ENCODE measurements at regions not wholly inside any gene's neighbourhood (a gene's known extent, or its start where the extent isn't known, plus 50 kb on each side); places are given as distances from the start of the nearest gene placed in this dataset.

DNA sequence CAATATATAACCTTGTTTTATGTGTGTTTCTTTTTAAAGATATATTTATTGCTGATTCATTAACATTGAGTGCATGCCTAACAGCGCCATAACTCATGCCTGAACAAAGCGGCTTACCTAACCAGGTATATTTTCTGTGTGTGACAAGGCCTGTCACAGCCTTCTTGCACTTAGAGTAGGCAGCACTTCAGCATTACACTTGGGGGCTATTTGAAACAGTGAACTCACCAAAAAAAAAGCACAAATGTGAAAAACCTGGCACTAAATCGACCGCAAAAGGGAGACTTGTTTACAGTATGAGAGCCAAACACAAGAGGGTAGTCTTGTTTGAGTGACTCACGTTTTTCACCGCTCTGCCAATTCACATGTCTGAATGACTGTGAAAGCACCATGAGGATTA is 111.7 kb downstream of the DISP1 start:
- TF ChIP-seq, protein P1, sequence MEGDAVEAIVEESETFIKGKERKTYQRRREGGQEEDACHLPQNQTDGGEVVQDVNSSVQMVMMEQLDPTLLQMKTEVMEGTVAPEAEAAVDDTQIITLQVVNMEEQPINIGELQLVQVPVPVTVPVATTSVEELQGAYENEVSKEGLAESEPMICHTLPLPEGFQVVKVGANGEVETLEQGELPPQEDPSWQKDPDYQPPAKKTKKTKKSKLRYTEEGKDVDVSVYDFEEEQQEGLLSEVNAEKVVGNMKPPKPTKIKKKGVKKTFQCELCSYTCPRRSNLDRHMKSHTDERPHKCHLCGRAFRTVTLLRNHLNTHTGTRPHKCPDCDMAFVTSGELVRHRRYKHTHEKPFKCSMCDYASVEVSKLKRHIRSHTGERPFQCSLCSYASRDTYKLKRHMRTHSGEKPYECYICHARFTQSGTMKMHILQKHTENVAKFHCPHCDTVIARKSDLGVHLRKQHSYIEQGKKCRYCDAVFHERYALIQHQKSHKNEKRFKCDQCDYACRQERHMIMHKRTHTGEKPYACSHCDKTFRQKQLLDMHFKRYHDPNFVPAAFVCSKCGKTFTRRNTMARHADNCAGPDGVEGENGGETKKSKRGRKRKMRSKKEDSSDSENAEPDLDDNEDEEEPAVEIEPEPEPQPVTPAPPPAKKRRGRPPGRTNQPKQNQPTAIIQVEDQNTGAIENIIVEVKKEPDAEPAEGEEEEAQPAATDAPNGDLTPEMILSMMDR (IDR thresholded peaks at IDR 0.05): no peak
- no peak for TF ChIP-seq POLR2A (IDR thresholded peaks at IDR 0.05)

Data from right lobe of liver (tissue), 4 donors.